C4-2B (cell line): ENCODE measurements at regions not wholly inside any gene's neighbourhood (a gene's known extent, or its start where the extent isn't known, plus 50 kb on each side); places are given as distances from the start of the nearest gene placed in this dataset.

ENCODE experiments used
- ZFX ChIP-seq: fragments of 450-650 bp; IDR thresholded peaks from 2 replicates; pipeline ENCODE4 v1.6.1; 2017
- TF ChIP-seq, protein P1 (sequence below): fragments of 450-650 bp; conservative IDR thresholded peaks from 2 replicates; pipeline ENCODE4 v1.5.1; 2017; ENCODE audit warnings: mild to moderate bottlenecking

- TF ChIP-seq, protein P1, sequence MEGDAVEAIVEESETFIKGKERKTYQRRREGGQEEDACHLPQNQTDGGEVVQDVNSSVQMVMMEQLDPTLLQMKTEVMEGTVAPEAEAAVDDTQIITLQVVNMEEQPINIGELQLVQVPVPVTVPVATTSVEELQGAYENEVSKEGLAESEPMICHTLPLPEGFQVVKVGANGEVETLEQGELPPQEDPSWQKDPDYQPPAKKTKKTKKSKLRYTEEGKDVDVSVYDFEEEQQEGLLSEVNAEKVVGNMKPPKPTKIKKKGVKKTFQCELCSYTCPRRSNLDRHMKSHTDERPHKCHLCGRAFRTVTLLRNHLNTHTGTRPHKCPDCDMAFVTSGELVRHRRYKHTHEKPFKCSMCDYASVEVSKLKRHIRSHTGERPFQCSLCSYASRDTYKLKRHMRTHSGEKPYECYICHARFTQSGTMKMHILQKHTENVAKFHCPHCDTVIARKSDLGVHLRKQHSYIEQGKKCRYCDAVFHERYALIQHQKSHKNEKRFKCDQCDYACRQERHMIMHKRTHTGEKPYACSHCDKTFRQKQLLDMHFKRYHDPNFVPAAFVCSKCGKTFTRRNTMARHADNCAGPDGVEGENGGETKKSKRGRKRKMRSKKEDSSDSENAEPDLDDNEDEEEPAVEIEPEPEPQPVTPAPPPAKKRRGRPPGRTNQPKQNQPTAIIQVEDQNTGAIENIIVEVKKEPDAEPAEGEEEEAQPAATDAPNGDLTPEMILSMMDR, result no peak
- no peak for TF ChIP-seq ZFX
These were observed 70.5 kb upstream of the SLC4A7 start for GRCh38 chr3:27554706-27555105.
